IMR-90 (cell line): ENCODE measurements at regions not wholly inside any gene's neighbourhood (a gene's known extent, or its start where the extent isn't known, plus 50 kb on each side); places are given as distances from the start of the nearest gene placed in this dataset.

Experiments used
- BHLHE40 ChIP-seq: fragments of 150-350 bp; IDR thresholded peaks from 2 replicates; pipeline ENCODE4 v1.6.1; 2016; ENCODE audit warnings: mild to moderate bottlenecking, low read depth, low read length
- MAFK ChIP-seq: IDR thresholded peaks from 2 replicates; pipeline ENCODE4 v1.6.1; 2012; ENCODE audit warnings: low read depth, low read length, improper control_type of control experiment
- MXI1 ChIP-seq: IDR thresholded peaks from 2 replicates; pipeline ENCODE4 v1.6.1; 2012; ENCODE audit warnings: low read depth, mild to moderate bottlenecking, low read length, moderate library complexity, borderline replicate concordance
- NFE2L2 ChIP-seq: fragments of 150-350 bp; IDR thresholded peaks from 2 replicates; pipeline ENCODE4 v1.6.1; 2016; ENCODE audit warnings: low read depth, mild to moderate bottlenecking, low read length
- POLR2A ChIP-seq: IDR thresholded peaks from 2 replicates; pipeline ENCODE4 v1.6.1; 2012; ENCODE audit warnings: mild to moderate bottlenecking, low read depth, low read length
- RCOR1 ChIP-seq: IDR thresholded peaks from 2 replicates; pipeline ENCODE4 v1.6.1; 2012; ENCODE audit warnings: mild to moderate bottlenecking, low read length, improper control_type of control experiment; ENCODE audit not compliant: insufficient replicate concordance
- RFX5 ChIP-seq: IDR thresholded peaks from 2 replicates; pipeline ENCODE4 v1.8.0; 2012; ENCODE audit warnings: low read depth, mild to moderate bottlenecking, low read length, moderate library complexity
- TF ChIP-seq, protein P1 (sequence below): conservative IDR thresholded peaks from 2 replicates; pipeline ENCODE4 v1.5.1; 2012; ENCODE audit warnings: mild to moderate bottlenecking, low read depth, low read length, improper control_type of control experiment

DNA sequence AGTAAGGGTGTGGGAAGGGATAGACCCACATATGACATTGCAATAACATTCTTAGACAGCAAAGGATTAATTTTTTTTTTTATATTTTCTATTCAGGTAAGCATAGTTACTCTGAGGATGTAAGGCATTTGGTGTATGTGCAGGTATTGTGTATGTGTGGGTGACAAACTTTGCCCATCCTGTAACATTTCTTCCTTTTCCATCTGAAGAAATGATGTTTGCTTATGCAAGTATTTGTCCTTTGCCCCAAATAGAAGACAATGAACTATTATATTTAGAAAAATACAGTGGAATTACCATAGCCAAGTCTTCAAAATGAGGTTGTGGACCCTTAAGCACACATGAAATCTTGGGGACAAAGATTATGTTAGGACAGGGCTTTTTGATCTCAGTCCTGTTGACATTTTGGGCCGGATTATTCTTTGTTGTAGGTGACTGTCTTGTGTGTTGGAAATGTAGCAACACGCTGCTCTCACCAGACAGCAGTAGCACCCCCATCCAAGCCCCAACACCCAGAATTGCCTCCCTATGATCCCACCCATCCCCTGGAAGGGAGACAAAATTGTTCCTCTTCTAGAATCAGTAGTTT is 1244.7 kb downstream of the STIM2 start:
- TF ChIP-seq POLR2A (no peak), BHLHE40 (no peak), MXI1 (no peak), RCOR1 (no peak), MAFK (no peak), RFX5 (no peak), NFE2L2 (no peak)
- TF ChIP-seq, protein P1, sequence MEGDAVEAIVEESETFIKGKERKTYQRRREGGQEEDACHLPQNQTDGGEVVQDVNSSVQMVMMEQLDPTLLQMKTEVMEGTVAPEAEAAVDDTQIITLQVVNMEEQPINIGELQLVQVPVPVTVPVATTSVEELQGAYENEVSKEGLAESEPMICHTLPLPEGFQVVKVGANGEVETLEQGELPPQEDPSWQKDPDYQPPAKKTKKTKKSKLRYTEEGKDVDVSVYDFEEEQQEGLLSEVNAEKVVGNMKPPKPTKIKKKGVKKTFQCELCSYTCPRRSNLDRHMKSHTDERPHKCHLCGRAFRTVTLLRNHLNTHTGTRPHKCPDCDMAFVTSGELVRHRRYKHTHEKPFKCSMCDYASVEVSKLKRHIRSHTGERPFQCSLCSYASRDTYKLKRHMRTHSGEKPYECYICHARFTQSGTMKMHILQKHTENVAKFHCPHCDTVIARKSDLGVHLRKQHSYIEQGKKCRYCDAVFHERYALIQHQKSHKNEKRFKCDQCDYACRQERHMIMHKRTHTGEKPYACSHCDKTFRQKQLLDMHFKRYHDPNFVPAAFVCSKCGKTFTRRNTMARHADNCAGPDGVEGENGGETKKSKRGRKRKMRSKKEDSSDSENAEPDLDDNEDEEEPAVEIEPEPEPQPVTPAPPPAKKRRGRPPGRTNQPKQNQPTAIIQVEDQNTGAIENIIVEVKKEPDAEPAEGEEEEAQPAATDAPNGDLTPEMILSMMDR: no peak
